Gastroesophageal sphincter (tissue), 3 donors: ENCODE measurements at regions not wholly inside any gene's neighbourhood (a gene's known extent, or its start where the extent isn't known, plus 50 kb on each side); places are given as distances from the start of the nearest gene placed in this dataset.

Experiments
- CTCF ChIP-seq, 4 experiments: fragments of 200-600 bp in 2 of 4; fragments of 450-650 bp in 2 of 4; sonication (generic) in 1 of 4; IDR thresholded peaks; one replicate each; pipeline ENCODE4 v1.5.1; 2017 to 2019; ENCODE audit warnings: antibody characterized with exemption in 4 of 4, mild to moderate bottlenecking in 2 of 4, moderate library complexity in 2 of 4
- POLR2A ChIP-seq, 2 donors: fragments of 450-650 bp; IDR thresholded peaks; one replicate each; pipeline ENCODE4 v1.6.1; 2017; ENCODE audit warnings: antibody characterized with exemption in 2 of 2, mild to moderate bottlenecking in 2 of 2, moderate library complexity in 1 of 2

GRCh38 chr15:62844564-62845240, 197.8 kb upstream of the TPM1 start:
- no peak for TF ChIP-seq POLR2A (IDR thresholded peaks at IDR 0.05)
- TF ChIP-seq CTCF (IDR thresholded peaks at IDR 0.05), result no peak
